ENCODE measurements at regions not wholly inside any gene's neighbourhood (a gene's known extent, or its start where the extent isn't known, plus 50 kb on each side); places are given as distances from the start of the nearest gene placed in this dataset.
"Not testable (repeated sequence)": the region's sequence is repeated elsewhere in the genome, so short reads cannot be mapped to it uniquely, and the experiment has no call there.

DNA sequence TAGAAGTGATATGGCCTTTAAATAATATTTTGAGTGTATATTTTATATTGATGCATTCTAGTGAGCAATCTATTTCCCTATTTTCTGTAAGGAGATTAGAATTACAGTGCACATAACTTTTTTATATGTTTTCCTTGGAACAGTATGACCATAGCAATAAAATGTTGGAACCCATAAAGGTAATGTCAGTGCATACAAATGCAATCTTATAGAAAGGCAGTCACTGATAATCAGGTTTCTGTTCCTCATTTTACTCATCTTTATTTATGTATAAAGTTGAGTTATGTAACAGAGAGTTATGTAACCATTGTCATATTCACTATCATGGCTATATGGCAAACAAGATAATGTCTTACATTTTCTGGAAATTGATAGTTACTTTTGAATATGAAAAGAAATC is 179.9 kb upstream of the NETO1 start:
- DNase-seq = no peak

DNA sequence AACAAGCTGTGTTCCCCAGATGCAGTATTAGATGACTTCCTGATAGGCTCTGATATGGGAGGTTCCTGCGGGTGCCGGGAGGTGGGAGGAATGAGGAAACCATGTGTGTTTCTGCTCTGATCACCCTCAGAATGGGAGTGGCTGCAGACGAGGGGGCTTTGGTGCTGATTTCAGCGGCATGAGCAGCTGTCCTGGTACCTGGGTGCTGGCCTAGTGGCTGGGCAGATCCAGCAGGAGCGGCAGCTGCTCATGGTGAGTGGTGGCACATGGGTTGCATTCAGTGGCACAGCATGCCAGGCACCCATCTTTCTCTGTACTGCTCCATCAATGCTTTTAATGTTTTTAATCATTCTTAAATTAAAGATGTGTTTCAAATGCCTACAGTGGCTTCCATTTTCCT is 177.2 kb upstream of the NETO1 start:
- no peak for DNase-seq

DNA sequence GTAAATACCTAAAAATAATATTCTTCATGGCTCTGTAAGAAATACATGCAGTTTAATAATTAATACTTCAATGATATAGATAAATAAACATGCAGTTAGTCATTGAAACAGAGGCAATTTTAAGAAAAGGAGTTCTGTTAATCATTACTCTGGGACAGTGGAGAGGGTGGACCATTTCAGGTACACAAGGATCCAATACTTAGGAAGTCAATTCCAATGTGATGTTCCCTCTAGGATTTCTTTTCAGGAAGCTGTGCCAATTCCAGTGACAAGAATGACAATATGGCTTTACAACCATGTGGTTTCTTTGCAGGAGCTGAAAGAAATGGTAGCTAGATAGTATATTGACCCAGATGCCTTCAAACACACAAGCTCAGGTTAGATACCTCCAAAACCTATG is 175.8 kb upstream of the NETO1 start:
- no peak for DNase-seq

DNA sequence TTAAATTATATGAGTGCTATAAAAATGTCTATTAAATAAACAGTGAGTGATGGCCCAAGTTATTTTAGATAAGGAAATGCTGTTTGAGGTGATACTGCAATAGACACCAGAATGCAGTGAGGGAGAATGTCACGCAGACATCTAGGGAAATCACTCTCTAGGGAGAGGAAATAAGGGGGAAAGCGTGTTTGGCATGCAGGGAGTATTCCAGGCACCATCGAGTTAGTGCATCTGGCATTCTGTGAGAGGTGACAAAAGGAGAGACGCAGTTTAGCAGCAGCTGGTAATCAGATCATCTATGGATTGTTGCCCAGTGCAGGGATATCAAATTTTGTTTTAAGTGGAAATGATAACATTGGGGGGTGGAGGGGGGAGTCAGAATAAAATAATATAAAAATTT is 175.4 kb upstream of the NETO1 start:
- no peak for DNase-seq

DNA sequence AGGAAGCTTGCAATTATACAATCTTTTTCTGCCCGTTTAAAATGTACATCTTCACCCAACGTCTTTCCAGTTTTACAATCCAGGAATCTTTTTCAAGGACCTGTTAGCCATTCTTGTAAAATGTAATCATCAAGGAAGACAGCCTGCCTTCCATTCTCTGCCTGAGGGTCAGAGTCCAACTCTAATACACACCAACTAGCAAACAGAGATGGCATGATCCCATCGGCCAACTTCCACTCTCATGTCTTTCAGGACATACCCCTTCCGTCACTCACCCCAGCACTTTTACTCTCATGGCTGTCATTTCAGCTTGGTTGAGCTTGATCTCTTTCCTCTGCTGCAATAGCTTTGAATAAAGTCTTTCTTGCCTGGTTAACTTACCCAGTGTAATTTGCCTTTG is 172.5 kb upstream of the NETO1 start:
- no peak for DNase-seq

DNA sequence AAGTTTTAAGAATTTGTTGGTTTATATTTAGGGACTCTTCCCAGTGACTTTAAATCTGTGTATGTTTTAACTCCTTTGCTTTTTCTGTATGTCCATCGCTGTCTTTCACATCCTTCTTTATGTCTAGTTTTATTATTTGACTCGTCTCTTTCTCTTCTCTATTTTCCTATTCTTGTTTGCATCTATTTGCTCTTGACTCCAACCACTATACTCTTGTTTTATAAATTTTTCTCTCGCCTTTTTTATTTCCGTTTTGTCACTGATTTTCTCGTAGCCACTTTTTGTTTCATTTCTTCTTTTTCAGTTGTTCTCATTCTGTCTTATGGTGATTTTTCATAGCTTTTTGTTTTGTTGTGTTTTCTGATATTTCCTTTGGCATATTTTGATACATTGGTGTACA is 170.5 kb upstream of the NETO1 start:
- DNase-seq = no peak

DNA sequence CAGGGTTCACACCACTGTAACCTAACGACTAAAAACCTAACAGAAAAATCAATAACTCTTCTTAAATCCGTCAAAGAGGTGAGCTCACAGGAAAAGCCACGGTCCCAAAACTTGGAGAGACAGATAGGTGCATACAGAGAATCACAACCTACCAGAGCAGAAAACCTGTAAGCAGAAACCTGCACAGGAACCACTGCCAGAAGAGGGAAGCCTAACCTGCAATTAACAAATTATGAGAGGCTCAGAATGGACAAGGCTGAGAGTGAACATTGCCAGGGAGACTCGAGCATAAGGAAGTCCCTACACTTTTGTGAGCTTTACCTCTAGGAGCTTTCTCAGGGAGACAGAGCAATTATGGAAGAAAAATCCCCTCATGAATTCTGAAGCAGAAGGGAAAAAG is 156.2 kb upstream of the NETO1 start:
- DNase-seq = no peak

DNA sequence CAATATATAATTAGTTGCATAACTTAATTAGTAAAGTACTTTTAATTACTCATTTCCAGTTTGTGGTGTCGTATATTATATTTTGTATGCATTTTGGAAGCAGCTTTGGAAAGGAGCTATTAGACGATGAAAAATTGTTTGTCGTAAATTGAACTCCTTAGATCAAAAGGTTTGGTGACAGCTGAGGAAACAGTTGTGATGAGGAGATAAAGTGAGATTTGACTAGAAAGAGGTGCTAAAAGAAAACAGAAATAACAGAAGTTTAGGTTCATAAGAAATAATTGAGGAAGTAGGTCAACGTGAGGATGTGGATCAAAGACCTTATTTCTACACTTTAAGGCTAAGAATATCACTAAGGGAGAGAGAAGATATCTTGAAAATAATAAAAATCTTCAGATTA is 141.9 kb upstream of the NETO1 start:
- DNase-seq = no peak

DNA sequence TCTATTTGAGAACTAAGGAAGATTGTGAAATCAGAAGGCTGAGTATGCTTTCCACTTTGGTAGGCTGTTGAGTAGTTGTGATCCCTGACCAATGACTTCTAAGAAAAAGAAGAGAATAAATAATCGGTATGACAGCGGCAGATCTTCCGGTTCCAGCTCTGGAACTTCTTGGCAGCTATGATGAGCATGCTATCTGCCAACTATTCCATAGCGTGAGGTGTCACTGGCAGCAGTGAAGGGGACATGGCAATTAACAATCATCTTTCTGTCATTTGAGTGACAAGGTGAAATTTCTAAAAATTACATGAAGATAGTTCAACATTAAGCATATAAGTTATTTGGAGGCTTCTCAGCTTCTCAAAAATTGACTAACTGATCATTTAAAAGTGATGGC is 140.1 kb upstream of the NETO1 start:
- DNase-seq = no peak

DNA sequence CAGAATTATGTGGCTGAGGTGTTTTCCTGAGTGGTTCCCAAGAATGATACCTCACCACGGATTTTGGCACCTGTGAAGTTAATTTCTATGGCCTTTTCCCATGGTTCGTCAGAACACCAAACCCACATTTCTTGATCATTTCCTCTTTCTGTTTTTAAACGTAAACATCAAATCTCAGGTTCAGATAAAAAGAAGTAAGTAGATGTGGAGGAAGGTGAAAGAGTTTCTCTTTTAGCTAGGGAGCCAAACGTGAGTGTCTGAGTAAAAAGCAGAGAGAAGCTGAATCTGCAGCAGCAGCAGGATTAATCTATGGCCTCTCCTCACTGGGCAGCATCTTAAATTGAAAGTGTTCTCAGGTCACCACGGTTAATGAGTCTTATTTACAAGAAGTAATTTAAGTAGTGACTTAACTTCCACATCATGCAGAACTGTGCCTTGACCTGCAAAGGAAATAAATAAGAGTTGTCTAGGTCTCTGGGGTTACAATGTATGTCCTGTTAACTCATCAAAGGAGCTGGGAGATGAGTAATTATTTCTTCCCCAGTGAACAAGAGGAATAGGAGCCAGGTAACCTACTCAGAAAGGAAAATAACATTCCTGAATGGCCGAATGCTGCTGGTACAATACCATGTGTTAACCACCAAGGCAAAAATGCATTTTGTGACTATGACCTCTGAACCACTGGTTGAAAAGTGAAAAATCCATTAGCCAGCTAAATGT is 139.6 kb upstream of the NETO1 start:
- no peak for DNase-seq

DNA sequence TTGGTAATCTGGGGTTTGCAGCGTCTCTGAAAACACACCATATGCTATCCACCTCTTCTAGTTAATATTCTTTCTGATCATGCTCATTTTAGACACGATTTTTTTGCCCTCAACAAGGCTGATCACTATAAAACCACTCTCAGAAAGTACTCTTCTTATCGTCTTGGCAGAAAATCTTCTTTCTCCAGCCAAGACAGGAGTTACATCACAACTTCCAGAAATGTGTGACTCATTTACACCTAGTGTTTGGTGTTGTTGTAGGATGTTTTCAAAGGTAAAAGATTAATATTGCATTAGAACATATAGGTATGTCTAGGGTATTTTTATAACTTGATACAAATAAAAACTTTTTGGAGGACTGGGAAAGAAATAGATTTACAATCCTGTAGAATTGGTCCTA is 138.5 kb upstream of the NETO1 start:
- DNase-seq = no peak

DNA sequence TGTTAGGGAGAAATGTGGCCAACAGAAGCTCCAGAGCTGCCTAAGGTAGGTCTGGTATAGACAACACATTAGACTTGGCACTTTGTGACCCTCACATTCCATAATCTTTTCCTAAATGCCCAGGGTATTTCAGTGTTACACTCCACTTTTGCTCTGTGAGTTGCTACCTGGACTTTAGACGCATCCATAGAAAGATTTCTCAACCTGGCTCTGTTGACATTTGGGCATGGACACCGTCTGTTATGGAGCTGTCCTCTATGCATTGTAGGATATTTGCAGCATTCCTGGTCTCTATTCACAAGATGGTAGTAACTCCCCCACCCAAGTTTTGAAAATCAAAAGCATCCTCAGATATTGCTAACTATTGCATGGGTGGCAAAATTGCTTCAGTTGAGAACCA is 136.5 kb upstream of the NETO1 start:
- no peak for DNase-seq

DNA sequence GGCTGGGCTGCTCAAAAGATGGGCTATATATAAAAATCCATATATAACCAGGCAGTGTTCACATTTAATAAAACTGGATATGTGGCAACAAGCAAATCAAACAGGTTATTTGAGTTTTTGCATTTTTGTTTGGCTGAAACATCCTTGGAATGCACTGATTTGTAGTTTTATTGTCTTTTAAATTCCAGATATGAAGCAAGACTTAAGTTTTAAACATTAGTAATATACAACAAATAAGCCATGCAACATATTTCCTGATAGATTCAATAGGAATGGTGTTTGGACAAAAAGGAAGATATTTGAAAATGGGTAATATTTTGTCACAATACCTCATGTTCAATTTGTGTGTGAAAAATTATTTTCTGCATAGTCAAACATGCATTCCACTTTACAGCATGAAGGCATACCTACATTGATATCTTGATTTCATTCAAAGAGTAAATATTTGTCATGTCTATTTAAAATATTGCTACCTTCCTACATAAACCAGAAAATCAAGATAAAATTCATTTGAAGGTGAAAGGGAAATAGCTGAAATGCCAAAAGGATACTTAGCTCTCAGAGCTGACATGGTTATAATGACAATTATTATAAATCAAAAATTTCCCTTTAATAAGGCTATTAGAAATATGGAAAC is 132.3 kb upstream of the NETO1 start:
- no peak for DNase-seq

DNA sequence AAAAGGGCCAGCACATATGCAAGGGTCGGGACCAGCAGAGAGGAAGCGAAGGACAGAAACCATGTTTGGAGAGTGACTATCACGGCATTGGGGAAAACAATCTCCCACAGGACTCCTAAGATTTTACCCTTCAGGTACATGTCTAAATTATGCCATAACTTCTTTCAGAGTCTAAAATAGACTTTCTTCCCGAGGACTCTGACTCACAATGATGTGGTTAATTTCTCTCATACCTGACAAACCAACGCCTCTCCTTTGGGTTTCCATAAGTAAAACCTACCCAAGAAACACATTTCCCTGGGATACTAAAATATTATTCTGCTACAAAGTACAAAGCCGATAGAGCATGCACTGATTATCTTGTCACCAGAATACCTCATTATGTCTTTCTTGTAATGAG is 127.8 kb upstream of the NETO1 start:
- DNase-seq = no peak

DNA sequence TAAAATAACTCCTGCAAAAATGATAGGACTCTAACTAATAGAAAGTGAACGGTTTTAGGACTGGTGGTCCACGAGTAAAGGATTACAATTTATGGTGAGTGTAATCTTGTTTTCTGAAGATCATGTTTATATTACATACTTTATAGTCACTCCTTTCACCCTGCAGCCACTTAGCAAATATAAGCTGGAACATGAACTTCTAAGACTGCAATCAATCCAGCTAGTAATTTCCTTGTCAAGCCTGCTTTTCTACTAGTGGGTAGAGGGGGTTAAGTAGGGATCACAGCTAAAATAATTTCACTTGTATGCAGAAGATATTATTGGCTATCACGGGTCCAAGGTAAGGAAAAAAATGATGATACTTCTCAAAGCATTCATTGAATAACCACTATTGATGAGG is 125.5 kb upstream of the NETO1 start:
- DNase-seq = no peak

DNA sequence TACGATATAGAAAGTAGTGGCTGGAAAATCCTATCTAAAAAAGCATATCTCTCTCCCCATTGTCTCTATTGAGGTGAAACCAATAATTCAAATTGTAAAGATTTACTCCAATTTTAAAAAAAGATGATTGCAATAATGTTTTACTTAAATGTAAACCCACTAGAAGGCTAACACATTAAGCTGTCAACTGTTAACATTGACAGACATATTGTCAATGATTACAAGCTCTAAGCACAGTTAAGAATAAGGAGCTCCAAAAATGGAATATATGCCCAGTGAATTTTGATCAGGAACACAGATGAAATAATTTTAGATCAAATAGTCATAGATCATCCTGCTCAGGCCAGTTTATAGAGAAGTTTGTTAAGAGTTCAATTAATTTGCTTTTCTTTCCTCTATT is 123.6 kb upstream of the NETO1 start:
- DNase-seq = no peak

DNA sequence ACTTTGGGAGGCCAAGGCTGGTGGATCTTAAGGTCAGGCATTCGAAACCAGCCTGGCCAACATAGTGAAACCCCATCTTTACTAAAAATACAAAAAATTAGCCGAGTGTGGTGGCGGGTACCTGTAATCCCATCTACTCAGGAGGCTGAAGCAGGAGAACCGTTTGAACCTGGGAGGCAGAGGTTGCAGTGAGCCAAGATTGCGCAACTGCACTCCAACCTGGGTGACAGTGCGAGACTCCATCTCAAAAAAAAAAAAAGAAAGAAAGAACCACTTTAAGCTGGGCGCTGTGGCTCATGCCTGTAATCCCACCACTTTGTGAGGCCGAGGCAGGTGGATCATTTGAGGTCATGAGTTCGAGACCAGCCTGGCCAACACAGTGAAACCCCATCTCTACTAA is 119.8 kb upstream of the NETO1 start:
- not testable (repeated sequence) for DNase-seq

DNA sequence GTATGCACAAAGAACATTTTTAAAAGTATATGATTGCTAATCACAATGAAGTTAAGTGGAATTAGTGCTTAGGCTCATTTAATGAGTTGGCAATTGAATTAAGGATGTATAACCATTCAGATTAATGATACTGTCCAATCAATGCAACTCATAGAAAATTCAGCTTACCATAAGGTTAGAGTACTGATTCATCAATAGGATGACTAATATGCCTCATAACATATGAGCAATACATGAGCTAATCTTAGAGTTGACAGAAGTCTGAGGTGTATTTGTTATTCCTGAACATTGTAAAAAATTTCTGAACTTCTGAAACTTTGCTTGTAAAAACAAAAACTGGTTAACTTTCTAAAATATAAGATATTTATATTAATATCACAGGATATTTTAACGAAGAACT is 118.3 kb upstream of the NETO1 start:
- no peak for DNase-seq

DNA sequence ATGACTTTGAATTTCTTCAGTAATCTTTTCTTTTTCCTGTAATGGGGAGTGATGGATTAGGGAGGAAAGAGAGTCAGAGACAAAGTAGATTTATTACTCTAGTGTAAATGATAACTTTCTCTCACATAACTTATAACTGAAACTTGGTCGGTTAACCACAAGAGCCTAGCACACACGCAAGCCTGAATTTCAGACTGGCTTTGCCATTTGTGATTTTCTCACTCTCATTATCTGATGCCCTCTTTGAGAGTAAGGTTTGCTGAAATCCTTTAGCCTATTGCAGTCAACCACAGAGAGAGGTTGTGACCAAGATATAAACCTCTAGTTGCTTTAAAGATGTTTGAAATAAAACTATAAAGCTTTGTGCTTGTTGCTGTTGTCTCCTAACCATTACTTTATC is 117.9 kb upstream of the NETO1 start:
- DNase-seq = no peak

DNA sequence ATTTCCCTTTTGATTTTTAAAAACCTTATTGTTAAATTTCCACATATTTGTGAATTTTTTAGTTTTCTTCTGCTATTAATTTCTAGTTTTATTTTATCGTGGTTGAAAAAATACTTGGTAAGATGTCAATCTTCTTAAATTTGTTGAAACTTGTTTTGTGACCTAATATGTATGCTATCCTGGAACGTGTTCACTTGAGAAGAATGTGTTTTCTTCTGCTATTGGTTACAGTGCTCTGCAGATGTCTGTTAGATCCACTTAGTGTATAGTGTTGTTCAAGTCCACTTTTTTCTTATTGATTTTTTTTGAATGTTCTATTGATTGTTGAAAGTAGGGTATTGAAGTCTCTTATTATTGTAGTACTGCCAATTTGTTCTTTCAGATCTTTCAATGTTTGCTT is 116.5 kb upstream of the NETO1 start:
- no peak for DNase-seq

DNA sequence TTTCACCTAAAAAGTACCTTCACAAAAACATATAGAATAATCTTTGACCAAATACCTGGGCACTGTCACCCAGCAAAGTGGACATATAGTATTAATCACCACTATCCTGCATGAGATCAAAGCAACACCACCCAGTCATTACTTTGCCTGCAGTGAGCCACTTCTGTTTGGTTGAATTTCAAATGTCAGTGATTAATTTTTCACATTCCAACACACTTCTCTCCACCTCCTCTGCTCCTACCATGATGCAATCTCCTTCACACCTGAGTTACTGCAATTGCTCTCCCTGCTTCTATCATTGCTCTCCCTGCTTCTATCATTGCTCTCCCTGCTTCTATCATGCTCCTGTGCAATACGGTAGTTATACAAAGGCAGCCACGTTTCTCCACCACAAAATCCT is 106.1 kb upstream of the NETO1 start:
- DNase-seq = no peak

DNA sequence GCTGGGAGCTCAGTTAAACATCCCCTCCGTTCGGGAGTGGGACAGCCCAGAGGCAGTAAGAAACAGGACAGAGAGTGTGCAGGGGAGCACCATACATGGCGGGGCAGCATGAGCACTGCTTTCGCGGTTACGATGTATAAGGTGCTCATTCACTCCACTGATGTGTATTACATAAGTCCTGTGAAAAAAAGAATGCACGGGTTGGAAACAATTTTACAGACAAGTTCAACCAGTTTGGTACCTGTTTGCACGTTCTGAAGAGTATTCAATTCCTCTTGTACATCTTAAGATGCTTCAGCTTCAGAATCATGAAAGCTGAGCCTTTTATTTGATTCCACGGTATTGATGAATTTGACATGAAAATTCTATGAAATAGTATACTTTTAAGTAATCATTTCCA is 97.8 kb upstream of the NETO1 start:
- no peak for DNase-seq

DNA sequence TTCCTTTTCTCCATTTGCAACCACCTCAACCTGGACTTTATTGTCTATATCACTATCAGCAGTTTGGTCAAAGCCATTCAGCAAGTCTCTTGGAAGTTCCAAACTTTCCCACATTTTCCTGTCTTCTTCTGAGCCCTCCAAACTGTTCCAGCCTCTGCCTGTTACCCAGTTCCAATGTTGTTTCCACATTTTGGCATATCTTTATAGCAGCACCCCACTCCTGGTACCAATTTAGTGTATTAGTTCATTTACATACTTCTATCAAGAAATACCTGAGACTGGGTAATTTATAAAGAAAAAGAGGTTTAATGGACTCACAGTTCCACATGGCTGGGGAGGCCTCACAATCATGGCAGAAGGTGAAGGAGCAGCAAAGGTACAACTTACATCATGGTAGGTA is 90.4 kb upstream of the NETO1 start:
- DNase-seq = not testable (repeated sequence)

DNA sequence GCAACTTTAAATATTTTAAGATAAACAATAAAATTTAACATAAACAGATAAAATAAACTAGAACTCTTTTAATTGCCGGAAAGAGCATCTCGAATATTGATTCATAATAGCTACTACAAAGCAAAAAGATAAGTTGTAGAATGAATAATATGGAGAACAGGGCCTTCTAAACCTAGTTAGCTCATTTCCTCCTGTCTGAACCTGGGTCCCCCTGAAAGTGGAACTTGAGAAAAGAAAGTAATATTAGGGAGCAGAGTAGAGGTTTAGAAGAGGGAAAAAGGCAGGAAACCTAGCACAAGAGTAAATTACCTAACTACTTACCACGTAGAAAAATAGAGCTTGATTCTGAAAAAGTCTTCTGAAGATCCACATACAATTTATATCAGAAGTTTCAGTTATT is 80.7 kb upstream of the NETO1 start:
- no peak for DNase-seq

DNA sequence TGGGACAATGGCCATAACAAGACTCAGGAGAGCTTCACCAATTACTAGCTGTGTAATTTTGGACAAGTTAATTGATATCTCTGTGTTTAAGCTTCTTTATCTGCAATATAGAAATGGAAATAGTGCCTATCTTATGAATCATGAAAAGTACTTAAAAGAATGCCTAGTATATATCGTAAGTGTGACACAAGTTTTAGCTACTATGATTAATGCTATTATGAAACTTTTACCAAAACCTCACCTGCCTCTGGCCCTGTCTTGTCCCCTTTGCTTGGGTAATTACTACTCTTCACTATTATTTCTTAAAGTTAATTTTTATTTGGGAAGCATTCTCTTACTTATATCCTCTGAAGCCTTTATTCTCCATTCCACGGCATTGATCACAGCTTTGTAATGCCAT is 75.0 kb upstream of the NETO1 start:
- DNase-seq = no peak
